Lung (tissue), 11 donors: ENCODE measurements at regions not wholly inside any gene's neighbourhood (a gene's known extent, or its start where the extent isn't known, plus 50 kb on each side); places are given as distances from the start of the nearest gene placed in this dataset.
A peak's percentile ranks its signal among the peaks of the same experiment; 100 is the strongest.

Experiments
- ATAC-seq: fragments of 200-7000 bp; cut with Tn5 transposase; one replicate; pipeline ENCODE4 v1.9.1; 2020; ENCODE audit warnings: moderate number of reproducible peaks; ENCODE audit not compliant: insufficient read depth, low FRiP score
- DNase-seq, 3 donors: peaks; one replicate each; pipeline ENCODE4 v3.0.0-alpha.2; 2013 to 2017
- H3K27ac ChIP-seq, 2 donors: one replicate each; pipeline ENCODE4 v1.5.1; 2013; ENCODE audit warnings: mild to moderate bottlenecking in 2 of 2, moderate library complexity in 2 of 2, control low read depth in 1 of 2, inconsistent platforms in 1 of 2, low read depth in 1 of 2, low read length in 1 of 2
- H3K27me3 ChIP-seq, 3 donors: one replicate each; pipeline ENCODE4 v1.5.1; 2013; ENCODE audit warnings: low read length in 2 of 3; ENCODE audit not compliant: control insufficient read depth in 3 of 3, insufficient read depth in 3 of 3
- H3K36me3 ChIP-seq, 4 donors: one replicate each; pipeline ENCODE4 v1.5.1; 2013; ENCODE audit warnings: low read length in 4 of 4, mild to moderate bottlenecking in 1 of 4, moderate library complexity in 1 of 4; ENCODE audit not compliant: control insufficient read depth in 4 of 4, insufficient read depth in 4 of 4
- H3K4me1 ChIP-seq, 5 donors: one replicate each; pipeline ENCODE4 v1.5.1; 2013; ENCODE audit warnings: low read length in 5 of 5, mild to moderate bottlenecking in 2 of 5, moderate library complexity in 1 of 5; ENCODE audit not compliant: control insufficient read depth in 5 of 5, insufficient read depth in 5 of 5
- H3K4me3 ChIP-seq: one replicate; pipeline ENCODE4 v1.5.1; 2013; ENCODE audit warnings: mild to moderate bottlenecking, control low read depth, moderate library complexity
- H3K9ac ChIP-seq, 2 donors: one replicate each; pipeline ENCODE4 v1.5.1; 2013; ENCODE audit warnings: low read length in 2 of 2, control low read depth in 1 of 2; ENCODE audit not compliant: insufficient read depth in 1 of 2
- H3K9me3 ChIP-seq, 4 donors: one replicate each; pipeline ENCODE4 v1.5.1; 2013; ENCODE audit warnings: low read length in 3 of 4, mild to moderate bottlenecking in 1 of 4, moderate library complexity in 1 of 4; ENCODE audit not compliant: control insufficient read depth in 4 of 4, insufficient read depth in 3 of 4
- CTCF ChIP-seq: IDR thresholded peaks from 2 replicates; pipeline ENCODE4 v1.5.1; 2012; ENCODE audit warnings: mild to moderate bottlenecking; ENCODE audit errors: control extremely low read depth, extremely low read depth
- WGBS, 2 donors: extraction: QIAGEN DNeasy Blood & Tissue Kit; methylation state at CpG; one replicate each; pipeline ENCODE4 v1.1.7; 2013; 5-methylcytosine and 5-hydroxymethylcytosine counted together
- donor health status: control.
- donor health status: control.
- donor health status: Bipolar disorder and iron deficiency.
- donor health status: healthy.
- donor health status: DM: yes; HTN: yes; CAD: no.

GRCh38 chr5:75951158-75951557 is 132.0 kb upstream of the SV2C start:
- Histone ChIP-seq H3K4me1 (no peaks in the 10 kb centered on the region), H3K27ac (no peak overlapping the region), H3K27me3 (no peaks in the 10 kb centered on the region), H3K4me3 (no peak overlapping the region), H3K9ac (no peak overlapping the region), H3K36me3 (no peaks in the 10 kb centered on the region), H3K9me3 (peaks cover 0 to 2% (median 1%) of the 10 kb centered on the region in 4 donors)
- no peak for TF ChIP-seq CTCF
- 33 to 68% methylated on average over 1 of the region's 1 CpG for WGBS, 2 donors
- peak; percentile 44 to 80 (median 47) for DNase-seq
- ATAC-seq: no peak

GRCh38 chr5:75948438-75948837 is 134.7 kb upstream of the SV2C start:
- Histone ChIP-seq H3K4me3 (no peak overlapping the region), H3K36me3 (no peaks in the 10 kb centered on the region), H3K27ac (no peak overlapping the region), H3K27me3 (no peaks in the 10 kb centered on the region), H3K9ac (no peak overlapping the region), H3K4me1 (no peaks in the 10 kb centered on the region), H3K9me3 (peaks cover 0 to 6% (median 0%) of the 10 kb centered on the region in 4 donors)
- no peak for DNase-seq
- ATAC-seq: no peak
- no peak for TF ChIP-seq CTCF
- 22 to 41% methylated on average over 3 of the region's 3 CpGs for WGBS, 2 donors

- DNase-seq (no peak), ATAC-seq (no peak)
- H3K9ac ChIP-seq: no peak overlapping the region
- no peaks in the 10 kb centered on the region for H3K36me3 ChIP-seq
- TF ChIP-seq CTCF: no peak
- H3K9me3 ChIP-seq: peaks cover 0 to 6% (median 0%) of the 10 kb centered on the region in 4 donors
- no peak overlapping the region for H3K27ac ChIP-seq
- 83 to 85% methylated on average over 2 of the region's 2 CpGs for WGBS, 2 donors
- H3K27me3 ChIP-seq: no peaks in the 10 kb centered on the region
- no peak overlapping the region for H3K4me3 ChIP-seq
- H3K4me1 ChIP-seq: no peaks in the 10 kb centered on the region
Measured at GRCh38 chr5:75940418-75940817, 142.8 kb upstream of the SV2C start.

GRCh38 chr5:75935572-75935971 is 147.6 kb upstream of the SV2C start:
- ATAC-seq (no peak), DNase-seq (no peak)
- Histone ChIP-seq H3K4me1 (no peaks in the 10 kb centered on the region), H3K4me3 (no peak overlapping the region), H3K36me3 (no peaks in the 10 kb centered on the region), H3K9ac (no peak overlapping the region), H3K27ac (no peak overlapping the region), H3K9me3 (no peaks in the 10 kb centered on the region), H3K27me3 (no peaks in the 10 kb centered on the region)
- TF ChIP-seq CTCF: no peak
- 66 to 67% methylated on average over 4 of the region's 4 CpGs for WGBS, 2 donors
